HepG2 (cell line): ENCODE measurements at regions not wholly inside any gene's neighbourhood (a gene's known extent, or its start where the extent isn't known, plus 50 kb on each side); places are given as distances from the start of the nearest gene placed in this dataset.

ENCODE experiments used
- ATAC-seq: fragments of 200-7000 bp; cut with Tn5 transposase; 3 replicates; pipeline ENCODE4 v1.9.1; 2020; ENCODE audit warnings: mild to moderate bottlenecking, moderate library complexity
- BruUV-seq: library from RNA; stranded (reverse); fragments of 400-500 nt; replicated peaks from 2 replicates; lab custom pipeline; 2021; lab: Mats Ljungman, UMichigan
- CTCF ChIA-PET: fragments of 300-600 bp; formaldehyde crosslinking; extraction: SDS; loops from one replicate; lab custom pipeline; 2021; ENCODE audit warnings: low total read pairs, inconsistent platforms, low intra/inter-chr PET ratio; lab: Yijun Ruan, JAX
- POLR2A ChIA-PET: fragments of 350-600 bp; sonication (Branson Sonifier 250); formaldehyde crosslinking; loops from one replicate; lab custom pipeline; 2020; ENCODE audit warnings: antibody characterized with exemption, inconsistent platforms; lab: Yijun Ruan, JAX
- DNase-seq: peaks from one replicate; pipeline ENCODE4 v3.0.0-alpha.2; 2015; ENCODE audit warnings: low spot score
- FAIRE-seq: peaks from 3 replicates; lab custom pipeline; 2011; peaks lifted over from hg19 to GRCh38; lab: Jason Lieb, UNC
- H2AFZ ChIP-seq: one replicate; pipeline ENCODE4 v1.6.1; 2011; ENCODE audit warnings: low read length, inconsistent platforms
- H3K27ac ChIP-seq: fragments of 300-600 bp; 3 replicates; pipeline ENCODE4 v1.8.0; 2011; ENCODE audit warnings: mixed run types, mild to moderate bottlenecking, mixed read lengths, low read length, inconsistent platforms; ENCODE audit not compliant: insufficient read depth; ENCODE audit errors: extremely low read length
- H3K27me3 ChIP-seq, 2 experiments: fragments of 200-600 bp in 1 of 2; 2 replicates in 1 of 2; 3 replicates in 1 of 2; pipeline versions ENCODE4 v1.6.0 to v1.8.0; 2011; ENCODE audit warnings: low read length in 2 of 2, mild to moderate bottlenecking in 2 of 2, moderate library complexity in 2 of 2, inconsistent platforms in 1 of 2; ENCODE audit not compliant: insufficient read depth in 2 of 2, control insufficient read depth in 1 of 2
- H3K36me3 ChIP-seq, 2 experiments: fragments of 200-600 bp in 1 of 2; replicated peaks in 1 of 2; 2 replicates in 1 of 2; 3 replicates in 1 of 2; pipeline versions ENCODE4 v1.5.1 to v1.8.0; 2011; ENCODE audit warnings: low read length in 2 of 2, inconsistent platforms in 1 of 2; ENCODE audit not compliant: insufficient read depth in 2 of 2, control insufficient read depth in 1 of 2
- H3K4me1 ChIP-seq: 2 replicates; pipeline ENCODE4 v1.5.1; 2012; ENCODE audit warnings: low read length, inconsistent platforms; ENCODE audit not compliant: insufficient read depth
- H3K4me2 ChIP-seq: 2 replicates; pipeline ENCODE4 v1.6.0; 2011; ENCODE audit warnings: low read depth, low read length, inconsistent platforms
- H3K4me3 ChIP-seq, 3 experiments: fragments of 200-600 bp in 1 of 3; sonication (generic), shearing (Covaris generic) in 1 of 3; replicated peaks in 1 of 3; 2 replicates each; pipeline ENCODE4 v1.5.1; 2011 to 2016; ENCODE audit warnings: low read length in 3 of 3, inconsistent platforms in 2 of 3, low read depth in 2 of 3, mild to moderate bottlenecking in 2 of 3, control low read depth in 1 of 3, mixed read lengths in 1 of 3; ENCODE audit not compliant: insufficient read depth in 1 of 3
- H3K79me2 ChIP-seq: one replicate; pipeline ENCODE4 v1.6.1; 2011; ENCODE audit warnings: low read length, inconsistent platforms; ENCODE audit not compliant: insufficient read depth
- H3K9ac ChIP-seq: 2 replicates; pipeline ENCODE4 v1.6.0; 2011; ENCODE audit warnings: mild to moderate bottlenecking, low read depth, low read length, inconsistent platforms; ENCODE audit not compliant: insufficient read depth
- H3K9me3 ChIP-seq: 2 replicates; pipeline ENCODE4 v1.5.1; 2012; ENCODE audit warnings: mild to moderate bottlenecking, low read length
- H4K20me1 ChIP-seq: 2 replicates; pipeline ENCODE4 v1.6.0; 2011; ENCODE audit warnings: inconsistent platforms, mild to moderate bottlenecking, low read length, moderate library complexity; ENCODE audit not compliant: insufficient read depth
- CHD4 ChIP-seq: fragments of 200-600 bp; sonication (generic); IDR thresholded peaks from 2 replicates; pipeline ENCODE4 v1.7.0; 2017; ENCODE audit warnings: mild to moderate bottlenecking, low read length, borderline replicate concordance
- HNRNPK ChIP-seq: fragments of 200-400 bp; formaldehyde crosslinking; IDR thresholded peaks from 2 replicates; pipeline ENCODE4 v1.6.1; 2018; ENCODE audit warnings: low read length, low read depth, moderate library complexity, mild to moderate bottlenecking; ENCODE audit not compliant: poor library complexity, severe bottlenecking
- NFATC3 ChIP-seq: sonication (generic); formaldehyde crosslinking; IDR thresholded peaks from 2 replicates; pipeline ENCODE4 v1.5.1; 2020; ENCODE audit warnings: mild to moderate bottlenecking, missing genetic modification reagents
- NRL ChIP-seq: sonication (generic); formaldehyde crosslinking; IDR thresholded peaks from 2 replicates; pipeline ENCODE4 v1.5.0; 2020; ENCODE audit warnings: missing genetic modification reagents, mild to moderate bottlenecking, moderate library complexity, borderline replicate concordance
- PHF21A ChIP-seq: sonication (generic); formaldehyde crosslinking; IDR thresholded peaks from 2 replicates; pipeline ENCODE4 v1.5.0; 2020; ENCODE audit warnings: mild to moderate bottlenecking, missing genetic modification reagents
- POLR2AphosphoS5 ChIP-seq: IDR thresholded peaks from 2 replicates; pipeline ENCODE4 v1.6.1; 2012; ENCODE audit warnings: low read depth, low read length
- POLR2G ChIP-seq: fragments of 200-400 bp; formaldehyde crosslinking; IDR thresholded peaks from 2 replicates; pipeline ENCODE4 v1.6.1; 2018; ENCODE audit warnings: mild to moderate bottlenecking, low read depth, low read length, moderate library complexity
- SUZ12 ChIP-seq: fragments of 150-350 bp; IDR thresholded peaks from 2 replicates; pipeline ENCODE4 v1.6.1; 2014; ENCODE audit warnings: low read depth, low read length
- TSC22D2 ChIP-seq: sonication (generic); formaldehyde crosslinking; IDR thresholded peaks from 2 replicates; pipeline ENCODE4 v1.5.1; 2020; ENCODE audit warnings: missing genetic modification reagents, mild to moderate bottlenecking, borderline replicate concordance
- ZBTB33 ChIP-seq: sonication (generic); formaldehyde crosslinking; IDR thresholded peaks from 2 replicates; pipeline ENCODE4 v1.4.0; 2020; ENCODE audit warnings: missing genetic modification reagents
- ZNF180 ChIP-seq: sonication (generic); formaldehyde crosslinking; IDR thresholded peaks from 2 replicates; pipeline ENCODE4 v1.4.0; 2020; ENCODE audit warnings: low read depth, missing genetic modification reagents, borderline replicate concordance
- ZNF280B ChIP-seq: sonication (generic); formaldehyde crosslinking; IDR thresholded peaks from 2 replicates; pipeline ENCODE4 v1.5.0; 2020; ENCODE audit warnings: missing genetic modification reagents, mild to moderate bottlenecking, borderline replicate concordance
- ZNF503 ChIP-seq: sonication (generic); formaldehyde crosslinking; IDR thresholded peaks from 2 replicates; pipeline ENCODE4 v1.4.0; 2020; ENCODE audit warnings: missing genetic modification reagents
- ZSCAN9 ChIP-seq: IDR thresholded peaks from 2 replicates; pipeline ENCODE4 v1.6.1; 2016; ENCODE audit warnings: borderline replicate concordance
- WGBS: methylation state at CpG from one replicate; pipeline ENCODE4 v1.1.6; 2017; ENCODE audit warnings: low lambda C conversion rate; 5-methylcytosine and 5-hydroxymethylcytosine counted together
- in situ Hi-C: cut with HindIII; loops from 2 replicates; pipeline ENCODE4 v1.10.0; 2017; ENCODE audit warnings: low pct_unique_long_range_greater_than_20kb; ENCODE audit not compliant: extremely low pct_ligation_motif_present
- intact Hi-C: fragments of 100-400 bp; cut with micrococcal nuclease; formaldehyde crosslinking; loops from one replicate; pipeline ENCODE4 v1.10.0; 2022; ENCODE audit not compliant: unreplicated experiment

- no peaks in the 10 kb centered on the region for H3K9me3 ChIP-seq
- H2AFZ ChIP-seq = no peak overlapping the region
- intact Hi-C loops = no loop called here
- POLR2A ChIA-PET = no interaction called here
- H3K36me3 ChIP-seq = no peaks in the 10 kb centered on the region
- WGBS = 20% methylated on average over 5 of the region's 5 CpGs
- in situ Hi-C loops = loop anchor here (10.0 kb wide), 1 partner anchor 185 kb away; no protein-coding TSS in a partner anchor
- DNase-seq (no peak), FAIRE-seq (no peak), ATAC-seq (no peak)
- no peak overlapping the region for H3K4me2 ChIP-seq
- BruUV-seq = no TSS peak
- H4K20me1 ChIP-seq = no peaks in the 10 kb centered on the region
- no peak overlapping the region for H3K9ac ChIP-seq
- CTCF ChIA-PET = no interaction called here
- H3K4me1 ChIP-seq = no peaks in the 10 kb centered on the region
- peaks cover 2 to 14% of the 10 kb centered on the region in 2 experiments; a peak in 3 of 5 replicates for H3K27me3 ChIP-seq
- H3K27ac ChIP-seq = no peak overlapping the region
- TF ChIP-seq ZBTB33 (CRISPR knock-in tag) (no peak), ZNF180 (CRISPR knock-in tag) (no peak)
- H3K4me3 ChIP-seq = no peak overlapping the region
- no peaks in the 10 kb centered on the region for H3K79me2 ChIP-seq
These were observed 152.5 kb upstream of the ZNF536 start for GRCh38 chr19:30219702-30220101.

- Histone ChIP-seq H2AFZ (no peak overlapping the region), H3K27me3 (peaks cover 4 to 22% of the 10 kb centered on the region in 2 experiments; a peak in 3 of 5 replicates), H3K79me2 (no peaks in the 10 kb centered on the region), H3K4me1 (no peaks in the 10 kb centered on the region), H3K4me3 (no peak overlapping the region), H3K36me3 (no peaks in the 10 kb centered on the region), H3K9ac (no peak overlapping the region), H3K9me3 (no peaks in the 10 kb centered on the region), H4K20me1 (no peaks in the 10 kb centered on the region), H3K4me2 (no peak overlapping the region), H3K27ac (no peak overlapping the region)
- DNase-seq (no peak), FAIRE-seq (no peak), ATAC-seq (no peak)
- POLR2A ChIA-PET = no interaction called here
- WGBS = 30% methylated on average over 6 of the region's 6 CpGs
- in situ Hi-C loops = loop anchor here (10.0 kb wide), 1 partner anchor 184 kb away; no protein-coding TSS in a partner anchor
- CTCF ChIA-PET = no interaction called here
- no TSS peak for BruUV-seq
- intact Hi-C loops = no loop called here
- TF ChIP-seq POLR2AphosphoS5 (no peak), NRL (CRISPR knock-in tag) (no peak), ZNF503 (CRISPR knock-in tag) (no peak), NFATC3 (CRISPR knock-in tag) (no peak), ZSCAN9 (CRISPR knock-in tag) (no peak), ZNF280B (no peak), PHF21A (CRISPR knock-in tag) (no peak), SUZ12 (no peak), HNRNPK (no peak), POLR2G (no peak), TSC22D2 (CRISPR knock-in tag) (no peak), CHD4 (no peak)
These were observed 151.0 kb upstream of the ZNF536 start for GRCh38 chr19:30221176-30221575.
